ENCODE measurements at regions not wholly inside any gene's neighbourhood (a gene's known extent, or its start where the extent isn't known, plus 50 kb on each side); places are given as distances from the start of the nearest gene placed in this dataset.

DNA sequence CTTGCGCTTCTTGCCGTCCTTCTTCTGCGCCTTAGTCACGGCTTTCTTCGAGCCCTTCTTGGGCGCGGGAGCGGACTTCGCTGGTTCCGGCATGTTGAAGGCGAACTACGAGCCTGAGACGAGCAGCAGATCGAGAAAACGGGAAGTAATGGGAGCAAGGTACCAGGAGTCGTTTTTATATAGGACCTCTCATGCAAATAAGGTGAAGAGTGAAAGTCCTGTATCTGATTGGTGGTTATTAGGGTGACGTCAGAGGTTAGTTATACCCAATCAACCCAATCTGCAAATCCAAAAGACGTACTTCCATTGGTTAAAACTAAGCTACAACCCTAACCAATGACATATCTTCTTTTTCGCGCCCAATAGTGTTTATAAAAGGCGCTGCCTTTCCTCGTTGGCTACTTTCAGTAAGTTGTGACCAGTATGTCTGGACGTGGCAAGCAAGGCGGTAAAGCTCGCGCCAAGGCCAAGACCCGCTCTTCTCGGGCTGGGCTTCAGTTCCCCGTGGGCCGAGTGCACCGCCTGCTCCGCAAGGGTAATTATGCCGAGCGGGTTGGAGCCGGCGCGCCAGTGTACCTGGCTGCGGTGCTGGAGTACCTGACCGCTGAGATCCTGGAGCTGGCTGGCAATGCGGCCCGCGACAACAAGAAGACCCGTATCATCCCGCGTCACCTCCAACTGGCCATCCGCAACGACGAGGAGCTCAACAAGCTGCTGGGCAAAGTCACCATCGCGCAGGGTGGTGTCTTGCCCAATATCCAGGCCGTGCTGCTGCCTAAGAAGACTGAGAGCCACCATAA lies 100.6 kb upstream of the PRSS16 start:
- H4K8ac ChIP-seq (ENCODE audit: low read depth in 2 of 2, low read length in 2 of 2), result peak overlapping the region in 1 of 2 experiments; percentile 46; a peak in 1 of 4 replicates
- H3K4me1 ChIP-seq (ENCODE audit: control insufficient read depth, insufficient read depth, low read length), result peaks cover 2% of the 10 kb centered on the region; the same call in 1 of the 2 replicates
- no peaks in the 10 kb centered on the region for H3K9me1 ChIP-seq (ENCODE audit: insufficient read depth, low read length)
- DNase-seq (peak; percentile 100), ATAC-seq (ENCODE audit: low read depth) (peak; percentile 90)
- peak overlapping the region; percentile 87 for H4K5ac ChIP-seq (ENCODE audit: low read depth, low read length)
- intact Hi-C loops (cut with micrococcal nuclease), result loop anchor here (1.0 to 5.0 kb wide), 5 partner anchors 14 to 1125 kb away; a partner anchor contains a TSS
- no peak overlapping the region; the same call in 1 of the 2 replicates for H2AK5ac ChIP-seq (ENCODE audit: low read depth, low read length)
- H4K91ac ChIP-seq (ENCODE audit: insufficient read depth, low read depth, low read length), result peak overlapping the region; percentile 4; the same call in 1 of the 2 replicates
- H3K27ac ChIP-seq (ENCODE audit: insufficient read depth, low read length), result peak overlapping the region; percentile 96
- WGBS, 2 experiments (ENCODE audit: extremely low coverage in 2 of 2, insufficient read length in 1 of 2), result 1% methylated on average over 20 of the region's 51 CpGs; no CpG with 5 or more reads in 1 of the 2 experiments
- H3K14ac ChIP-seq (replicated peaks; ENCODE audit: low read depth, low read length), result peak overlapping the region; percentile 57
- 0 out of 2 replicates have a peak overlapping the region, but pooled peaks have one; percentile 41 for H2BK120ac ChIP-seq (ENCODE audit: low read depth, low read length)
- H3K9me3 ChIP-seq (ENCODE audit: control insufficient read depth, insufficient read depth, low read length), result no peaks in the 10 kb centered on the region
- peaks cover 0 to 5% of the 10 kb centered on the region in 2 experiments; a peak in 1 of 4 replicates for H3K79me1 ChIP-seq (ENCODE audit: low read depth in 1 of 2, low read length in 2 of 2)
- no peak overlapping the region for H2BK15ac ChIP-seq (ENCODE audit: low read depth, low read length)
- CTCF ChIA-PET, result interaction anchor here (0.6 to 1.2 kb wide), 2 partner anchors 13 to 20 kb away, joined by 3 read pairs; a partner anchor contains a TSS
- in situ Hi-C loops (cut with MboI; ENCODE audit: low sequenced_read_pairs), result loop anchor here (5.0 to 25.0 kb wide), 3 partner anchors 745 to 960 kb away; a partner anchor contains a TSS
- peak overlapping the region; percentile 93 for H3K4me2 ChIP-seq (ENCODE audit: low read depth, low read length)
- H3K18ac ChIP-seq (ENCODE audit: low read depth, low read length), result peak overlapping the region; percentile 79
- peak overlapping the region; percentile 57 for H3K4ac ChIP-seq (ENCODE audit: low read depth, low read length)
- no peak for TF ChIP-seq RCOR1 (IDR thresholded peaks at IDR 0.05; ENCODE audit: insufficient replicate concordance, low read length)
- TF ChIP-seq, protein P1, sequence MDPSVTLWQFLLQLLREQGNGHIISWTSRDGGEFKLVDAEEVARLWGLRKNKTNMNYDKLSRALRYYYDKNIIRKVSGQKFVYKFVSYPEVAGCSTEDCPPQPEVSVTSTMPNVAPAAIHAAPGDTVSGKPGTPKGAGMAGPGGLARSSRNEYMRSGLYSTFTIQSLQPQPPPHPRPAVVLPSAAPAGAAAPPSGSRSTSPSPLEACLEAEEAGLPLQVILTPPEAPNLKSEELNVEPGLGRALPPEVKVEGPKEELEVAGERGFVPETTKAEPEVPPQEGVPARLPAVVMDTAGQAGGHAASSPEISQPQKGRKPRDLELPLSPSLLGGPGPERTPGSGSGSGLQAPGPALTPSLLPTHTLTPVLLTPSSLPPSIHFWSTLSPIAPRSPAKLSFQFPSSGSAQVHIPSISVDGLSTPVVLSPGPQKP (IDR thresholded peaks at IDR 0.05; ENCODE audit: borderline replicate concordance, low read depth, low read length), result no peak
- no peak for TF ChIP-seq CHD1 (IDR thresholded peaks at IDR 0.05; ENCODE audit: low read depth, low read length)
- peak; percentile 95 for TF ChIP-seq POLR2A (IDR thresholded peaks at IDR 0.05; ENCODE audit: low read depth, low read length)
- peak; percentile 66; the same call in 1 of the 2 replicates for TF ChIP-seq FOS (IDR thresholded peaks at IDR 0.05; ENCODE audit: low read depth, low read length)
- no peak for TF ChIP-seq SMC3 (IDR thresholded peaks at IDR 0.05; ENCODE audit: low read depth, low read length)
- TF ChIP-seq CEBPB (IDR thresholded peaks at IDR 0.05; ENCODE audit: low read depth, low read length), result peak; percentile 89
- 0 out of 2 replicates have a peak, but pooled peaks have one; percentile 22 for TF ChIP-seq MXI1 (IDR thresholded peaks at IDR 0.05; ENCODE audit: borderline replicate concordance, low read depth, low read length)
- no peak for TF ChIP-seq NFE2L2 (IDR thresholded peaks at IDR 0.05; ENCODE audit: low read depth, low read length)
- no peaks in the 10 kb centered on the region for H4K20me1 ChIP-seq (ENCODE audit: insufficient read depth, low read length)
- peak overlapping the region; percentile 85 for H3K4me3 ChIP-seq (ENCODE audit: insufficient read depth, low read depth, low read length)
- H3K9ac ChIP-seq (ENCODE audit: low read depth, low read length), result peak overlapping the region; percentile 95
- no peaks in the 10 kb centered on the region for H3K27me3 ChIP-seq (ENCODE audit: control insufficient read depth, insufficient read depth, low read length)
- dilution Hi-C loops (cut with HindIII; ENCODE audit: low sequenced_read_pairs, unreplicated experiment), result loop anchor here (25.0 kb wide), 1 partner anchor 740 kb away; a partner anchor contains a TSS
- H3K36me3 ChIP-seq (ENCODE audit: control insufficient read depth, insufficient read depth, low read length), result no peaks in the 10 kb centered on the region
- H2BK5ac ChIP-seq (ENCODE audit: low read depth, low read length, poor library complexity, severe bottlenecking), result peak overlapping the region; percentile 94
- TSS peak; percentile 98 for BruUV-seq (replicated peaks)
- peak overlapping the region; percentile 89 for H3K23ac ChIP-seq (ENCODE audit: low read depth, low read length)
- POLR2A ChIA-PET (ENCODE audit: unreplicated experiment), result interaction anchor here (0.6 to 1.6 kb wide), 23 partner anchors 9 to 1130 kb away, joined by 3 to 22 read pairs (median 5); a partner anchor contains a TSS
- H2AFZ ChIP-seq (replicated peaks; ENCODE audit: low read length, poor library complexity), result peak overlapping the region; percentile 85
- H2BK20ac ChIP-seq (ENCODE audit: low read depth, low read length), result no peak overlapping the region
- H3K56ac ChIP-seq (ENCODE audit: extremely low read depth, insufficient read depth, low read length), result peak overlapping the region; percentile 75
- H2AK9ac ChIP-seq (replicated peaks; ENCODE audit: low read depth, low read length, poor library complexity), result no peak overlapping the region

All from IMR-90 (cell line).